Thyroid gland (tissue), 4 donors: ENCODE measurements at regions not wholly inside any gene's neighbourhood (a gene's known extent, or its start where the extent isn't known, plus 50 kb on each side); places are given as distances from the start of the nearest gene placed in this dataset.

ENCODE experiments used
- DNase-seq, 2 donors: peaks; one replicate each; pipeline ENCODE4 v3.0.0-alpha.2; 2019
- H3K27ac ChIP-seq, 3 donors: fragments of 200-600 bp; sonication (generic); 1 replicate in 2 of 3; 2 replicates in 1 of 3; pipeline ENCODE4 v1.5.1; 2016 to 2019; ENCODE audit warnings: mild to moderate bottlenecking in 1 of 3, moderate library complexity in 1 of 3
- H3K27me3 ChIP-seq: fragments of 200-600 bp; sonication (generic); one replicate; pipeline ENCODE4 v1.5.1; 2019
- H3K36me3 ChIP-seq, 2 donors: fragments of 200-600 bp; sonication (generic); one replicate each; pipeline ENCODE4 v1.5.1; 2016 to 2019
- H3K4me1 ChIP-seq, 2 donors: fragments of 200-600 bp; sonication (generic); one replicate each; pipeline ENCODE4 v1.5.1; 2017 to 2019
- H3K4me3 ChIP-seq, 3 donors: fragments of 200-600 bp; sonication (generic); replicated peaks in 1 of 3; 1 replicate in 2 of 3; 2 replicates in 1 of 3; pipeline ENCODE4 v1.5.1; 2016; ENCODE audit warnings: mild to moderate bottlenecking in 1 of 3
- H3K9me3 ChIP-seq: fragments of 200-600 bp; sonication (generic); one replicate; pipeline ENCODE4 v1.5.1; 2017
- POLR2A ChIP-seq, 2 donors: fragments of 450-650 bp; IDR thresholded peaks; one replicate each; pipeline ENCODE4 v1.6.1; 2017; ENCODE audit warnings: antibody characterized with exemption in 2 of 2, mild to moderate bottlenecking in 2 of 2, moderate library complexity in 1 of 2
- WGBS, 2 donors: methylation state at CpG; one replicate each; pipeline ENCODE4 v1.1.5; 2017; 5-methylcytosine and 5-hydroxymethylcytosine counted together
- intact Hi-C: fragments of 100-400 bp; cut with DNase I; formaldehyde crosslinking; loops from one replicate; pipeline ENCODE4 v1.15.1; 2023
- TF ChIP-seq, protein P1 (sequence below), 6 experiments: fragments of 200-600 bp in 3 of 6; fragments of 450-650 bp in 3 of 6; sonication (generic) in 3 of 6; IDR thresholded peaks; one replicate each; pipeline ENCODE4 v1.5.1; 2016 to 2019; ENCODE audit warnings: antibody characterized with exemption in 6 of 6, mild to moderate bottlenecking in 2 of 6, inconsistent platforms in 1 of 6, moderate library complexity in 1 of 6

DNA sequence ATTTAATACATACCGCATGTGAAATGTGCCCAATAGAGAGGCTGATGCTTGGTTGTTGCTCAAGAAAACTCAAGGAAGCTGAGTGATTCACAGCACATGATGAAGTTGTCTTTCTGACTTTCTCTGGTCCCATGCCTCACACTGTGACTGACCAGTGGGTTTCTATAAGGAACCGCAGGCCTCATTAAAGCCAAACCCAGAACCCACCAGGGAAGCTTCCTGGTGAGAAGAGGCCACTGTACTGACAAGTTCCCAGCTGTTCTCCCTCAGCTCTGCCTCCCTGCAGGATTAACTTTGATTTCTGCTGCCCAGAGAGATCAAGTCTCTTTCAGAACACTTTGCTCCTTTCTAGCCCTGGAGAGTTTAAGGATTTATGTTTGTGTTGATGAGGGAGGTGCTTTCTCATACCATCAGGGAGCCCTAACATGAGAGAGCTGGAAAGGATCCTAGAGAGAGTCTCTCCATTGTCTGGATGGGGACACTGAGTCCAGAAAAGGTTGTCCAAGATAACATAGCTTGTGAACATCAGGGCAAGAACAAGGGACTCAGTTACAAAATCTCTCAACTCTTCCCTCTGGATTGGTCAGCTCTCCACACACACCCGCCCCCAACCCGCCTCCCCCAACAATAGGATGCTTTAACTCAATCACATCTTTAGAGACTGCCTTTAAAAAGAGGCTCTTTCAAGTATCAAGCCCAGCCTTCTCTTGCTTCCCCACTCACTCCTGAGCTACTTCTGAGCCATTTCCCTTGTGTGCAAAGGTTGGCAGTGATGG, 303.2 kb upstream of the TLE3 start:
- 79 to 94% methylated on average over 4 of the region's 4 CpGs for WGBS, 2 donors

DNA sequence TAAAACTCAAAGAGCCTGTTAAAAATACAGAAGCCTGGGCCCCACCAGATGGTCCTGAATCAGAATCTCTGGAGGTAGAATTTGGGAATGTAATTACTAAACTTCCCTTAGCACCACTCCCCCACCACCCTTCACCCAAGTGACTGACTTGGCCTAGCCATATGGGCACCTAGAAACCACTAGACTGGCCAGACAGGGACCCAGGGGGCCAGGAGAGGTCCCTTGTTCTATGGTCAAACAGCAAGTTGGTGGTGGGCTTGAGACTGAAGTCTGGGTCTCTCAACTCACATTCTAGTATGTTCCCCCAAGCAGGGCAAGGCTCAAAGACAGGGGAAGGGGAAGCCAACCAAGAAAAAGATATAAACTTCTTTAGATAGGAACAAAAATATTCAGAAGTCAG, 301.5 kb upstream of the TLE3 start:
- no peak for TF ChIP-seq POLR2A (IDR thresholded peaks at IDR 0.05)
- TF ChIP-seq, protein P1, sequence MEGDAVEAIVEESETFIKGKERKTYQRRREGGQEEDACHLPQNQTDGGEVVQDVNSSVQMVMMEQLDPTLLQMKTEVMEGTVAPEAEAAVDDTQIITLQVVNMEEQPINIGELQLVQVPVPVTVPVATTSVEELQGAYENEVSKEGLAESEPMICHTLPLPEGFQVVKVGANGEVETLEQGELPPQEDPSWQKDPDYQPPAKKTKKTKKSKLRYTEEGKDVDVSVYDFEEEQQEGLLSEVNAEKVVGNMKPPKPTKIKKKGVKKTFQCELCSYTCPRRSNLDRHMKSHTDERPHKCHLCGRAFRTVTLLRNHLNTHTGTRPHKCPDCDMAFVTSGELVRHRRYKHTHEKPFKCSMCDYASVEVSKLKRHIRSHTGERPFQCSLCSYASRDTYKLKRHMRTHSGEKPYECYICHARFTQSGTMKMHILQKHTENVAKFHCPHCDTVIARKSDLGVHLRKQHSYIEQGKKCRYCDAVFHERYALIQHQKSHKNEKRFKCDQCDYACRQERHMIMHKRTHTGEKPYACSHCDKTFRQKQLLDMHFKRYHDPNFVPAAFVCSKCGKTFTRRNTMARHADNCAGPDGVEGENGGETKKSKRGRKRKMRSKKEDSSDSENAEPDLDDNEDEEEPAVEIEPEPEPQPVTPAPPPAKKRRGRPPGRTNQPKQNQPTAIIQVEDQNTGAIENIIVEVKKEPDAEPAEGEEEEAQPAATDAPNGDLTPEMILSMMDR (IDR thresholded peaks at IDR 0.05), result no peak
- Histone ChIP-seq H3K27me3 (no peaks in the 10 kb centered on the region), H3K9me3 (no peaks in the 10 kb centered on the region), H3K4me1 (no peaks in the 10 kb centered on the region), H3K27ac (no peak overlapping the region), H3K4me3 (no peak overlapping the region), H3K36me3 (no peaks in the 10 kb centered on the region)
- intact Hi-C loops, result no loop called here
- DNase-seq, result no peak

More for the DNA sequence above, 303.2 kb upstream of the TLE3 start:
- no peak for DNase-seq
- TF ChIP-seq POLR2A (IDR thresholded peaks at IDR 0.05), result no peak
- TF ChIP-seq, protein P1 (IDR thresholded peaks at IDR 0.05), result no peak
- Histone ChIP-seq H3K27me3 (no peaks in the 10 kb centered on the region), H3K4me1 (no peaks in the 10 kb centered on the region), H3K9me3 (no peaks in the 10 kb centered on the region), H3K36me3 (no peaks in the 10 kb centered on the region), H3K27ac (no peak overlapping the region), H3K4me3 (no peak overlapping the region)
- intact Hi-C loops, result no loop called here

DNA sequence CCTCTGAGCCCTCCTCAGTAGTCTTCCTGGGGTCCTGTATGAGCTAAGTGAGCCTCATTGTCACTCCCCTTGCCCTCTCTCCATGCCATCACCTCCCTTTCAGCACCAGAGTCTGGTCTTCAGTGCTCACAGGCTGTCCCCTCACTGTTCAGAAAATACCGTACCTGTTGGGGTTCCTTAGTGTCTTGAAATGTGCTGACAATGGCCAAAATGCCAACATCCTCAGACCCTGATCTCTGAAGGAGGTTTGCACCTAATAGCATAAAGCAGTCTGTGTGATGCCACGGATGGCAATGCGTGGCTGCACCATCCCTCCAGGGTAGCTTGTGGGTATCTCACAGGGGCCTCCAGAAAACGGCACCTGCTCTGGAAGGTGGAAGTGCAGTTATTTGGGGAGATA, 301.0 kb upstream of the TLE3 start:
- WGBS, 2 donors, result 90 to 97% methylated on average over 4 of the region's 4 CpGs
- no peaks in the 10 kb centered on the region for H3K27me3 ChIP-seq
- intact Hi-C loops, result no loop called here

DNA sequence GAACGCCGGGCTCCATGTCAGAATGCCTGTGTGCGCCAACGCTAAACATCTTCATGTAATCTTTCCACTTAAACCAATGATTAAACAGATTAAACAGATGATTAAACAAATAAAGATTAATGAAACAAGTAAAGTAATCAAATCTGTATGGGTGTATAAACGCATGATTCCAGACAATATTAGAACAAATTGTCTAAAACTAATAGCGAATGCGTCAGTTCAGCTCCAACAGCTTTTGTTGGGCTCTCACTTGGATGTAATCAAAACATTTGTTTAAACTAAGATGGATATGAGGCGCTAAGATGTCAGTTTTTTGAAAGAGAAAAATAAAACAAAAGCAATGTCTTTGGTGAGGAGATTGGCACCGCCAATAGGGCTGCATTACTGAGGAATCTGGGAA, 299.1 kb upstream of the TLE3 start:
- intact Hi-C loops, result no loop called here
- TF ChIP-seq, protein P1 (IDR thresholded peaks at IDR 0.05), result no peak
- no peak for TF ChIP-seq POLR2A (IDR thresholded peaks at IDR 0.05)
- H3K27me3 ChIP-seq, result no peaks in the 10 kb centered on the region
- 86 to 87% methylated on average over 9 of the region's 9 CpGs for WGBS, 2 donors
- H3K4me1 ChIP-seq, result no peaks in the 10 kb centered on the region
- no peaks in the 10 kb centered on the region for H3K36me3 ChIP-seq
- no peaks in the 10 kb centered on the region for H3K9me3 ChIP-seq
- H3K27ac ChIP-seq, result no peak overlapping the region
- no peak overlapping the region for H3K4me3 ChIP-seq
- no peak for DNase-seq

More for the DNA sequence above, 301.0 kb upstream of the TLE3 start:
- no peak overlapping the region for H3K4me3 ChIP-seq
- TF ChIP-seq POLR2A (IDR thresholded peaks at IDR 0.05), result no peak
- H3K4me1 ChIP-seq, result no peaks in the 10 kb centered on the region
- H3K27ac ChIP-seq, result no peak overlapping the region
- no peaks in the 10 kb centered on the region for H3K9me3 ChIP-seq
- DNase-seq, result no peak
- no peaks in the 10 kb centered on the region for H3K36me3 ChIP-seq

DNA sequence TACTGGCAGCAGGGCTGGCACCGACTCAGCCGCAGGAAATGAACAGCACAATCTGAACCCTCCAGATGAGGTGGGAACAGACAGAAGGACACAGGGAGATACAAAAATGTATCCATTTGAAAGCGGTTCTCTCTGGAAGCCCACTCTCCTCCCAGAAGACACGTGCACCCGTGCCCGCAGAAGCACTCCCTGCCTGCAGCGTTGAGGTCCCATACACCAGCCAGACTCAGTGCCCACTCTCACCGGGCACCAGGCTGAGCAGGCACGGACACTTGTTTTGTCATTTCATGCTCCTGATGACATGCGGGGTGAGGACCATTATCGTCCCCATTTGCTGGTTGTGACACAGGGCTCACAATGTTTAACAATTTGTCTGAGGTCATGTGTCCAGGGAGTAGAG, 297.4 kb upstream of the TLE3 start:
- intact Hi-C loops, result no loop called here
- TF ChIP-seq, protein P1 (IDR thresholded peaks at IDR 0.05), result no peak
- no peak for TF ChIP-seq POLR2A (IDR thresholded peaks at IDR 0.05)
- Histone ChIP-seq H3K27me3 (no peaks in the 10 kb centered on the region), H3K4me1 (no peaks in the 10 kb centered on the region), H3K4me3 (no peak overlapping the region), H3K36me3 (no peaks in the 10 kb centered on the region), H3K9me3 (no peaks in the 10 kb centered on the region), H3K27ac (no peak overlapping the region)
- no peak for DNase-seq
- WGBS, 2 donors, result 87 to 92% methylated on average over 9 to 10 of the region's 11 CpGs
